Left kidney (tissue), 1 donor: ENCODE measurements at regions not wholly inside any gene's neighbourhood (a gene's known extent, or its start where the extent isn't known, plus 50 kb on each side); places are given as distances from the start of the nearest gene placed in this dataset.

Experiments used
- DNase-seq: peaks from one replicate; pipeline ENCODE4 v3.0.0-alpha.2; 2013

DNA sequence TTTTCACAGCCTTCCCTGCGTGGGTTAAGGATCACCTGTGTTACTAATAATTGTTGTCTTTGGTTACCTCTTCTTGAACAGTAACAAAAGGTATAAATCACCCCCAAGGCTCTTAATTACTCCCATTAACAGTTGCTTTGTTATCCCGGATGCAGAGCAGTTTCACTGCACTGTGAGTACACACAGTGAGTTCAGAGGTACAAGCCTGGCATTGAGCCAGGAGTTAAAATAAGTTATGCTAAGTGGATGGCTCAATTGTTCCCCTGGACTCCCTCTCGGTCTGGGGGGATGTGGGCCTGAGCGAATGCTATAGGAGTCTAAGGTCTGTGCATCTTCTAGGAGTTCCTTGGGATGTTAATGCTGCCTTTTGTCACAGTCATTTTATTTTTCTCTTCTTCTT is 258.3 kb downstream of the ATG4C start:
- peak; percentile 31 for DNase-seq

DNA sequence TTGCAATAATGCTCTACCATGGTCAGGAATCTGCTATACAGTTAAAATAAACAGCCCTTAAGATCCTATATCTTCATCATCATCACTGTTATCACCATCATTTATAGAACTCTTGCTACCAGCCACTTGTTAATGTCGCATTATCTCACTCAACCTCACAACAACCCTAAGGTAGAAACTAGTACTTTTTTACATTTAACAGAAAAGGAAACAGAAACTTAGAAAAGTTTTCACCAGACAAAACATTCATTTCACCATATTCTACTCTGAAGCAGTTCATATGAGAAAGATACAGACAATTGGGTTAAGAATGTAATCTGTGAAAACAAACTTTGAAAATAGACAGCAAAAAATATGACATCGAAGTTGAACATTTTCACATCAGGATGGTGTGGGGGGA is 262.6 kb downstream of the ATG4C start:
- DNase-seq, result no peak

DNA sequence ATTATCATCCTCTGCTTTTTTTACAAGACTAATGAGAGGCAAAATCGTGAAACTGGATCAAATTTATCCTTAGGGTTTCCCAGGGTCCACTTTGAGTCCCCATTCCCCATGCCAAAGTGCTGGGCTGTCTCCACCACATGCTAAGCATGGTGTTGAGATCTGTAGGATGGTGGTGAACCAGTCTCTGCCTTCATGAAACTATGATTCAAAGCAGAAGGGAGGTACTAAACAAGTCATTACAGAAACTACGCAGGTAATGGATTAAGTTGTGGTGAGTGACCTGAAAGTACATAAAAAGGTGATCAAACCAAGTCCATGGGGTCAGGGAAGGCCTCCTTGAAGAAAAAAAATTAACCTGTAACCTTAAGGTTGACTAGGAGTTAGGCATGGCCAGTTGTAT is 265.2 kb downstream of the ATG4C start:
- no peak for DNase-seq

DNA sequence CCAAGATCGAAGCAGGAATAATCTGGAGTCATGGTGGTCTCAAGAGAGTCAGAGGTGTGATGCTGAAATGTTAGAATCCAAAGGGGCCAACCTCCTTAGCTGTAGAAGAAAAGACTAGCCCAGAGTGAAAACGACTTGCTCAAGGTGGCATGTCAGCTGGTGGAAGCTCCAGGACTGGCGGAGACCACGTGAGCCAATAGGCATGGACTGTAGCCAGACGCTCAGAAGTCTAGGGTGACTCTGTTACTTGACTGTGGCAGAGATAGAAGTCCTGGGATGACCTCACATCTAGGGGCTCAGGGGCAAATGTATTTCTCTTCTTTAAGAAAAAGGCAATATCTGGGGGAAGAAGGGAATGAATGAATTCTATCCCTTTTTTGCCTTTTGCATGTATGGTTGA is 267.4 kb downstream of the ATG4C start:
- no peak for DNase-seq

DNA sequence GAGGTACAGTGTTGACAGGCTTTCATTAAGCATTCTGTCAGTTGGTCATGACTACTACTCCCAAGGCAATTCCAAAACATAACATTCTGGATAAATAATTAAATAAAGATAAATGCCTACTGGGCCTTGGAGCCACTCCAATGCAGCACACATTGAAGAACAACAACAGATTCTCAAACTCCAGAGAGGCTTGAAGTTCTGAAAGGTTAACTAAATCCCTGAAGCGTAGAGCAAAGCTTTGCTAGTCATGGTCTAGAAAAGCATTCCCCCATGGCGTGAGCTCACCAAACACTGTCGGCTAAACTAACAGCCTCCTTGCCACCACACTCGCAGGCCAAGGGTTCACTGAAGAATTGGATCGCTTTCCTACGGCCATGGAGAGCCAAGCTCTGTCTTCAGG is 268.0 kb downstream of the ATG4C start:
- peak; percentile 6 for DNase-seq

DNA sequence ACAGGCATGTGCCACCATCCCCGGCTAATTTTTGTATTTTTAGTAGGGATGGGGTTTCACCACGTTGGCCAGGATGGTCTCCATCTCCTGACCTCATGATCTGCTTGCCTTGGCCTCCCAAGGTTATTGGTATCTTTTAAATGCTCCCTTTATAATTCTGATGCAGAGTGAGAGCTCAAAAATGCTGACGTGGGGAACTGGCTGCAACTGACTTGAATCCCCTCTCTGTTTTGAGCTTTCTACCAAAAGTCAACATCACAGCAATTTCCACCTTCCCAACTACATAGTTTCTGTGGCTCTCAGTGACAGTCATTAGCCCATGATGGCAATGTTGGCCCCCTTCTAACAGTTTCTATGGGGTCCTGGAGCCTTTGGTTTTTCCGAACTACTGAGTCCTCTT is 268.2 kb upstream of the FOXD3 start:
- no peak for DNase-seq

DNA sequence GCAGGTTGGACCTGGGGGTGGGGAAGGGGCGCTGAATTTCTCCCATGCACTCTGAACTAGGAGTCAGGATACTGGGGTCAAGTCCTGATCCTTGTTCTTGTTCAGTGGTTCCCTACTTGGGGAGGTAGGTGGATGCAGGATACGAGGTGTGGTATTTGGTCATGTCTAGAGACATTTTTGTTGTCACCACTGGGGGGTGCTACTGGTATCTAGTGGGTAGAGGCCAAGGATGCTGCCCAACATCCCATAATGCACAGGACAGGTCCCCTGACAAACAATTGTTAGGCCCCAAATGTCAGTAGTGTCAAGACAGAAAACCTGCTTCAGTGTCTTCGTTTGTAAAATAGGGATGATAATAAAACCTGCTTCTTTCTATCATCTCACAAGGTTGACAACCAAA is 259.0 kb upstream of the FOXD3 start:
- no peak for DNase-seq

DNA sequence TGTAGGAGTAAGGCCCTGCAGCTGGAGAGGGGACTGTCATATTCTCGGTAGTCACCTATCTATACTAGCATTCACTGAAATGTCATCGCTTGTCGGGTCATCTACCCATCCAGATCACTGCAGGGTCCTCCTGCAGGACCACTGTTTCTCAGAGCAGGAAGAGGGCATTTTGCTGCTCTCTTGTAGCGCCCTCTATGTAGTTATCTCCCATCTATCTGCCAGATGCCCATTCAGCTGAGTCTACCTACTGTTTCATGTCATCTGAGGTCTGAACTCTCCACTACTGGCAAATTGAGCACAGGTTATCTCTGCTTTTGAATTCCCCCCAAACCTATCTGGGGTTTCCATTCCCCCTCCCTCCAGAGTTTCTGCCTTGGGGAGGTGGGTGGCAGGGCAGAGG is 258.2 kb upstream of the FOXD3 start:
- no peak for DNase-seq

DNA sequence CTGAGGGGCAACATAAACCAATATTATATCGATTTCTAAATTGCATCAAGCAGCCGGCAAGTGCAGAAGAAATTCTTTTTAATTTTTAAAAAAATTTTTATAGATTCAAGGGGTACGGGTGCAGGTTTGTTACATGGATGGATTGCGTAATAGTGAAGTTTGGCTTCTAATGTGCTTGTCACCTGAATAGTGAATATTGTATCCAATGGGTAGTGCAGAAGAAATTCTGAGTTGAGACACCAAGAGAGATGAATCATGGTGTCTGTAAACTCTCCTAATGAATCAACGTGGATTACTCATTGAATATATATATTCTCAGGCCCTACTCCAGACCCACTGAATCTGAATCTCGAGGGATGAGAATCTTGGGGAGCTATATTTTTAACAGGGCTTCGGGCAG is 253.7 kb upstream of the FOXD3 start:
- DNase-seq, result no peak

DNA sequence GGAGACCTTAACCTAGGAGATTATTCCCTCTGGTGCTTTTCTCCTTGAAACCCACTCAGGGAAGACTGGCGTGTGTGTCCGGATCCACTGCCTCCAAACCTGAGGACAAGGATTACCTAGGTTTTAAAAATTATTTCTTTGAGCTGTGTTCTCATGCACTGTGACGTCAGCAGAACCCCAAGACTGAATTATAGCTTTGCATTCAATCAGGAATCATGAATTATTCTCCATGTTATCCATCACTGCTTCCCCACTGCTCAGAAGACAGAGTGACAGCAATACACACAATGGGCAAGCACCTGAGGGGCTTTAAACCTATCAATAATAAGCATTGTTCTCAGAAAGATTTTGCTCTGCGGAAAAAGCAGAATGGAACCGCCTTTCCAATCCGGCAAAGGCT is 253.2 kb upstream of the FOXD3 start:
- no peak for DNase-seq

DNA sequence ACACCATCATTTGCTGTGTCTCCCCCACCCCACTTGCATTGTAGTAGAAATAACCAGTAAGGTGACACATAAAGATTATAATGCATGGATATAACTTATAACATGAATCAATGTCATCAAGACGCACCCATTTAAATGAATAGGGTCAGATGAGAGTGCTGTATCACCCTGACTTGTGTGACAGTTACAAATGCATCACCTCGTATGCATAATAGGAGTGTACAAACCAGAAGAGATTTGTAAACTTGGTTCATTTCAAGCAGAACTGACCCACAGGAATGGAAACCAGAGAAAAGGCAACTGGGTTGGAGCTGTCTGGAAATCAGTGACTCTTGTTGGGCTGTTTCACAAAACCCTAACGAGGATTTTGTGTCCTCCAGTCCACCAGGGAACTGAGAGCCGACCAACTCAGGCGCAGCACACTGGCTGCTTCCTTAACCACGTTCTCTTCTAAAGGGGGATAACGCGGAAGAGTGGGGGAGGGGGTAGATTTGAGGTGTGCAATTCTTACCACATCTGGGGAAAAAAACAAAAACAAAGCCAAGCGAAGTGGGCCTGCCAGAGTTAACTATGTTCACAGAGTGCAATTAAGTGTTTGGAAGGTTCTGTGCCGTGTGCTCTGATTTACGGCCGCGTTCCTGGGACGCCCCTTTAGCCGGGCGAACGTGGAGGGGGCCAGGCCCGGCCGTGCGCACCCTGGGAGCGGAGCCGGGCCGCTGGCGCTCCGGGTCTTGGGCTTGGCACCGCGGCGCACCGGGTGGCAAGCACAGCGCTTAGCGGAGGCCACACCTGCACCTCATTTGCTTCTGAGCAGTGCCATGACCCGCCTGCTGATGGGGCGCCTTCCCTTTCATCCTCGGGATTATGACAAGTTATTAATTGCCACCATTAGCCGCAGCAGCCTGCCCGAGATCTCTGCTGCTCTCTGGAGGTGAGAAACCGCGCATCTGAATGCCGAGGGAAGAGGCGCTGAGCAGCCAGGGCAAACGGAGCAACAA is 248.8 kb upstream of the FOXD3 start:
- DNase-seq, result peak; percentile 17

DNA sequence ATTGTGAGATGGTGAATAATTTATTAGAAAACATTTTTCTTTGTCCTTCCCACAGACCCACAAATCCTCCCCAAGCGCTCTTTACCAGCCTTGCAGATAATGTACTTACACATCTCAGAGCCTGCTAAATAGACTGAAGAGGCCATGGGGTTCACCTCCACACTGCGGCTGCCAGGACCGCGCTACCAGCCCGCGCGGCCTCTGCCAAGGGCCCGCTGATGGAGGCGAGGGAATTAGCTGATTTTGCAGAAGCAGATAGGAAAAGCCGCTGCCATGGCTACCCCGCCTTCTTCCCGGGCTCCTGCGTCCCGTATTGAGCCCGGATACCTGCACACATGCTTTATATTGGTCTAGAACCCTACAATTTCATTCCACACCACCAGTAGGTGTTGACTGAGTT is 248.0 kb upstream of the FOXD3 start:
- no peak for DNase-seq

DNA sequence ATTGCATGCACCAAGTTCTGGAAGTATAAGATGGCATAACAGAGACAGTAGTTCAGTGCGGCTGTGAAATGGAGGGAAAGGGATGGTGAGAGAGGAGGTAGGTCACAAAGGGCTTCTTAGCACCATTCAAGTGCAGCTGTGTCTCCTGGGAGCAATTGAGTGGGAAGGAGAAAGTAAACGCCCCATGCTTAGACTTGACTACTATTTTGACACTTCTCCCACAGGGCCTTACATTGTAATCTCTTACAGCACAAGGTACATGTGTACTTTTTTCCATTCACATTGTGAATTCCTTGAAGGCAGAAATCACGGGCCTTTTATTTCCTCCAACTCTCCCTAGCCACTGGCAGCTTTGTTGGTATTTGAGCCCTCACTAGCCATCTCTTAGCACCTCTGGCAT is 239.6 kb upstream of the FOXD3 start:
- no peak for DNase-seq

DNA sequence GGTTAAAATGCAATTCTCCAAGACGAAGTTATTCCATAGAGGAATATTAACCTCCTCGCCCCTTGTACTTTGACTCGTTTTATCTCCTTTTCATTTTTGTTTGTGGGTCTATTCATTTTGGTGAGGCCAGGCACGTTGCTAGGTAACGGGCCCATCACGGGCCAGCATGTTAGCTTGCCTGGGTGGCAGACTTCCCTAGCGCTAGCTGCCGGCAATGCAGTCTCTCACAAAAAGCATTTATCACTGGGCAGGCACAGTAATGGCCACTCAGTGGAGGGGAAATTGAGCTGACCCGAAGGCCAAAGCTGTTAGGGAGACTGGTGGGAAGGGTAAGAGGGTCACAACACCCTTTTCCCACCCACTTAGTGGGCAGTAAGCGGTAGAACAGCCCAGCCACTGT is 234.4 kb upstream of the FOXD3 start:
- peak; percentile 15 for DNase-seq

DNA sequence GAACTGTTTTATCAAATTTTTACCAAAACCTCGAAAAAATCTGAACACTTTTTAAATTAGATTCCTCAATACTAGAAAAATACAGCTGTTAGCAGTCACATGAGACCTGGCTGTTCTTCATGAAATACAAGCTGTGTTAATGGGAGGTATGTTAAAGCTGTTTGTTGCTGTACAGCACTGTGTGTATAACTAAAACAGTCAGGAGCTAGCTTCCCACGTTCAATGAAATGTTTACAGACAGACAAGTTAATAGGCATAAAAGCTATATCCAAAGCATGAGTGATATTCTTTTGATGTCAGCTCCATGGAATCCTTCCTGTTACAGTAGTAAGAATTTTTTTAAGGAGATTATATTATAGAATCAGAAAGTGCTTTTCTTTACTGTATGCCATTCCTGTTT is 223.2 kb upstream of the FOXD3 start:
- DNase-seq, result peak; percentile 15

DNA sequence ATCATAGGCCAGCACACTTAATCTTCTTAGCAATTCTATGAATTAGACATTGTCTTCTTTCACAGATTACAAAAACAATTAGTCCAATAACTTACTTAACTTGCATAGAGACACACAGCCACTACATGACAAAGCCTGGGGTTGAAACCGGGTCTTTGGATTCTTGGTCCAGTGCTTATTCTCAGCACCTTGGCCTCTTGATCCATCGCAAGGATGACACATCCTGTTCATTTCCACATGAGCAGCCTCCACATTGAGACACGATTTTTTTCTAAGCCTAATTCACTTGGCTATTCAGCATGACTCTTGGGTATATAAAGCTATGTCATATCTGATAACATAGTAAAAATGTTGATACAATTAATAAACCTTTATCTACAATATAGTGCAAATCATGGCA is 221.0 kb upstream of the FOXD3 start:
- DNase-seq, result no peak

DNA sequence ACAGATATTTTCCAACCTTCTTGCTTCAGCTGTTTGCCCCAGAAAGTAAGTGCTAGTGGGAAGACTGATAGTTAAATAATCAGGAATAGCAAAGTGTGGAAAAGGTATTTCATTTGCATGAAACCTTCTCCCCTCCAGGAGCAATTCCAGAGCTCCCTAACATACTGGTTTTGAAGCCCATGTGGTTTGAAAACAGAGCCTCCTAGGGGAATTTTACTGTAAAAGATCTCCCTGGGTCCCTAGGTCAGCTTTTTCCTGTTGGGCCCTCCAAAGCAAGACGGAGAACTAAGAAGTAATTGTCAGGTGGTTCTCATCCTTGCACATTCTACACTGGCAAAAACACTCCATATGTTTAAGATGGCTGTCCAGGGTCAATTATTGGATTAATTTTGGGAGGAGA is 218.7 kb upstream of the FOXD3 start:
- no peak for DNase-seq

DNA sequence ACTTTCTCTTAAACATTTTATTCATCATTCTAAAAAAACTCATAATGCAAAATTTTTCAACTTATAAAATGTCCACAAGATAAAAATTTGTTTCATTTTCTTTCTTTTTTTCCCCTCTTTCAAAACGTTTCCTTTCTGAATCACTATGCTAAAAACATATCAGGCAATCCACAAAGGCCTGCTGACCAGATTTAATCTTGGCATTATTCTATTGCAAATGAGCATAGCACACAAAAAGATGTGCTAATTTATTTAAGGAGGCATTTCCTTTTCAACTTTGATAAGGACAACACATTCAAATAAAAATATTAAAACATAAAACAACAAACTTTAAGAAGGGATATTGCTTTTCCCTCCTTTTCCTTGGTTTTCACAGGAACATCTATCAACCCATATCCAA is 215.3 kb upstream of the FOXD3 start:
- DNase-seq, result no peak

DNA sequence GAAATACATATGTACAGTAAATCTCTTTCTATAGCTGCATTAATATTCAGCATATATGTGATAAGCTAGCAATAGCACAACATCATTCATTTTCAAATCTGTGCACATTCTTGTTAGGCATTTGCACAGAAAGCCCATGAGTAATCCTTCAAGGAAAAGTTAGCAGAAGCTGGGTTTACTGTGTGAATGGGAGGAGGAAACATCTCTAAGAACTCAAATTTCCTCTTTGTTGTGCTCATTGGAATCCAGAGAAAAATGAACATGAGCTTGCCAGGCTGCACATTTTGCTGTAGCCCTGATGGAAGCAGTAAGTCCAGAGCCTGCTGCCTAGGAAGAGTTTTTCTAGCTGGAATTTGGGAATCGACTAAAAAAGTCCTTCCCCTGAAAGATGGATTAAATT is 214.2 kb upstream of the FOXD3 start:
- DNase-seq, result no peak

DNA sequence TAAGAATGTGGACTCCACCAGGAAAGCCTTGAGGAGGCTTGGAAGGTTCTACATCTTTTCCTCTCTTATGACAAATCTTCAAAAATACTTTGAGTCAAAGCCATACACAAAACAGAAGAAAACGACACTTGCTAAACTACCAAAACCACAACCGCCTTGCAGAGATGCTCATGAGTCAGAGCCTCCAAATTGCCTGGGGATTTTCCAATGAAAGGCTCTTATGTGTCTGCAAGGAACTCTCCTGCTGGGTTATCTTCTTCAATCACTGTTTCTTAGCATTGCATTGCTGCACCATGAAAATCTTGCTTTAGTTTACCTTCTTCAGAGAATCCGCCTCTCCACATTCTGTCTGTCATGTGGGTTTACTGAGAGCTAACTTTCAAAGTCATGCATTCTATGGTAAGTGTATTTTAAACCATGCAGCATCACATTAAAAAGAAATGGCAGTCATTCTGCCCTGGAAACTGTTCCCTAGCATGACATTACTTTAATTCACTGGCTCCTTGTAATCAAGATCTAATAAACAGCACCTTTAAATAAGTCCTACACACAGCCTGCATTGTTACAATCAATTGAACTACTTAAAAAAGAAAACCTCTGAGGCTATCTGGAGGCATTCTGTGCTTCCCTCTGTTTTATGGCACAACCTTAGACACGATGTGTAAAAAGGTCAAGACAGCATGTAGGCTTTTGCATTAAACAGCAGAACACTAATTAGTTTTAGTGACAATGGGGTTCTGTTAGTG is 210.0 kb upstream of the FOXD3 start:
- DNase-seq, result no peak

DNA sequence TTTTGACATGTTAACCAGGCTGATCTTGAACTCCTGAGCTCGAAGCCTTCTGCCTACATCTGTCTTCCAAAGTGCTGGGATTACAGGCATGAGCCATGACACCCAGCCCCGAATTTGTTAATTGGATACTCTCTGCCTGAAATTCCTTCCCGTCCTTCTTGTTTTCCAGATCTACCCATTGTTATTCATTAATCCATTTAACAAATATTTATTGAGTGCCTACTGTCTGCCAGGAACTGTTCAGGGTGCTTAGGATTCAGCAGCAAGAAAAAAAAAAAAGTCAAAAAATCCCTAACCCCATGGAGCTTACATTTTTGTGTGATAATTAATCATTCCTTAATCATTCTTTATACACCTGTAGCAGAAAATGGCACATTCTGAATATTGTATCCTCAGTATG is 206.8 kb upstream of the FOXD3 start:
- DNase-seq, result no peak

DNA sequence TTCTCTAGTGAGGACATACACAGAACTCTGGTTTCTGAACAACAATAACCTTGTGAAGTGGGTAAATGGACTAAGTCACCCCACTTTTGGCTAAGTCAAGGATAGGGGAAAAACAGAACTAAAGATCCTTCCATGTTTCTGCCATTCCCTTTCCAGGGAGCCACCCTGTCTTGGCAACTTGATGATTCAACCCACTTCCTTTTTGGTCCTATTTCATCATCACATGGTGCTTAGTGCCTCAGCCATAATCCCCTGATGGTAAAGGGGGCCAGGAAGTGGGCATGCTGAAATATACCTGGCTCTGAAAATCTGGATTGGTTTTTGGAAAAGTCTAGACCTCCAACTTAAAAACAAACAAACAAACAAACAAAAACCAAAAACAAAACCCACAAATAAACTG is 206.4 kb upstream of the FOXD3 start:
- no peak for DNase-seq

DNA sequence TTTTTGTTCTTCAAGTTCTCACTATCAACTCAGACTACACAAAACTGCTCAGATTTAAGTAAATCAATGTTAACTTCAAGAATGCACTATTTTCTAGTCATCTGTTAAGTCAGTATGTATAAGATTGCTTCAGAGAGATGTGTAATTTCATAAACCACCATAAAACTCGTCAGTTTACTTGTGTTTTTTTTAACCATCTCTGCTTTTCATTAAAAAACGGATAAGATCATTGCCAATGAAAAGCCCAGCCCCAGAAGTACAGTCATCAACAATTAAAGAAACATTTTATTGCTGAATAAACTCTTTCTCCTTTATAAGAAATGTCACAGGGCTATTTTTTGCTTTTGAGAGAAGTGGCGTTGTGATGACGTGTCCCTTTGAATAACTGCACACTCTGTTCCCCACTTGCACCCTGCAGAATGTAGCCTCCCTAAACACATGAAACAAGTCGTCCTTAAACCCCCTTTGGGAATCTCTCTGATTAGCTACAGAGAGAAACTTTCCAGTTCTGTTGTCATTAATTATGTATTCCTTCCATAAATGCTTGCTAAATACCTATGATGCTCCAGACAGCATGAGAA is 202.7 kb upstream of the FOXD3 start:
- DNase-seq, result no peak
